HCT116 (cell line): ENCODE measurements at regions not wholly inside any gene's neighbourhood (a gene's known extent, or its start where the extent isn't known, plus 50 kb on each side); places are given as distances from the start of the nearest gene placed in this dataset.

Experiments
- ATAC-seq: fragments of 200-7000 bp; cut with Tn5 transposase; 2 replicates; pipeline ENCODE4 v1.9.1; 2020; ENCODE audit warnings: mild to moderate bottlenecking, moderate library complexity
- BruUV-seq: library from RNA; stranded (reverse); fragments of 400-500 nt; replicated peaks from 2 replicates; lab custom pipeline; 2021; lab: Mats Ljungman, UMichigan
- CTCF ChIA-PET: fragments of 300-600 bp; sonication (Branson Sonifier 250); formaldehyde crosslinking; loops from one replicate; lab custom pipeline; 2021; ENCODE audit warnings: antibody characterized with exemption; lab: Charles Lee
- POLR2A ChIA-PET: fragments of 300-600, 350-600 bp; sonication (Branson Sonifier 250); formaldehyde crosslinking; loops from one replicate; lab custom pipeline; 2021; ENCODE audit warnings: antibody characterized with exemption; lab: Charles Lee
- RAD21 ChIA-PET, 2 experiments: fragments of 300-600 bp; sonication (Branson Sonifier 250); formaldehyde crosslinking; loops; one replicate each; lab custom pipeline; 2023; ENCODE audit warnings: low total read pairs in 2 of 2; ENCODE audit not compliant: uncharacterized antibody in 2 of 2, unreplicated experiment in 2 of 2, low non-redundant PET in 1 of 2; lab: Charles Lee
- DNase-seq: peaks from one replicate; pipeline ENCODE4 v3.0.0-alpha.2; 2010; ENCODE audit warnings: low read depth, low spot score
- H2AFZ ChIP-seq: fragments of 200-600 bp; shearing (Covaris generic), sonication (generic); 2 replicates; pipeline ENCODE4 v1.6.1; 2017; ENCODE audit warnings: low read depth, mixed run types, mixed read lengths, antibody characterized with exemption, low read length; ENCODE audit not compliant: poor library complexity, severe bottlenecking
- H3K27ac ChIP-seq: 2 replicates; pipeline ENCODE4 v1.5.1; 2012; ENCODE audit warnings: low read depth, low read length
- H3K27me3 ChIP-seq: fragments of 200-600 bp; sonication (generic); 2 replicates; pipeline ENCODE4 v1.6.1; 2016; ENCODE audit warnings: mixed run types, low read length, mixed read lengths; ENCODE audit not compliant: insufficient read depth
- H3K36me3 ChIP-seq, 2 experiments: fragments of 200-500 bp in 1 of 2; fragments of 200-600 bp in 1 of 2; sonication (Bioruptor generic) in 1 of 2; sonication (generic) in 1 of 2; 2 replicates each; pipeline versions ENCODE4 v1.5.1 to v1.6.1; 2014 to 2016; ENCODE audit warnings: low read length in 2 of 2, inconsistent platforms in 1 of 2, mixed read lengths in 1 of 2, mixed run types in 1 of 2; ENCODE audit not compliant: insufficient read depth in 2 of 2, control insufficient read depth in 1 of 2
- H3K4me1 ChIP-seq, 2 experiments: fragments of 200-600 bp in 1 of 2; sonication (generic) in 1 of 2; 2 replicates each; pipeline versions ENCODE4 v1.5.1 to v1.6.1; 2012 to 2017; ENCODE audit warnings: low read length in 2 of 2, inconsistent platforms in 1 of 2, mild to moderate bottlenecking in 1 of 2, mixed read lengths in 1 of 2, mixed run types in 1 of 2, moderate library complexity in 1 of 2; ENCODE audit not compliant: insufficient read depth in 2 of 2, control insufficient read depth in 1 of 2
- H3K4me2 ChIP-seq: fragments of 200-600 bp; sonication (generic); 2 replicates; pipeline ENCODE4 v1.6.1; 2017; ENCODE audit warnings: mixed run types, low read length, mixed read lengths
- H3K4me3 ChIP-seq, 2 experiments: fragments of 200-600 bp in 1 of 2; sonication (generic) in 1 of 2; replicated peaks in 1 of 2; 2 replicates each; pipeline ENCODE4 v1.5.1; 2011 to 2016; ENCODE audit warnings: low read length in 2 of 2, control low read depth in 1 of 2, low read depth in 1 of 2, mild to moderate bottlenecking in 1 of 2, mixed read lengths in 1 of 2, mixed run types in 1 of 2
- H3K79me2 ChIP-seq: fragments of 200-600 bp; sonication (generic); 2 replicates; pipeline ENCODE4 v1.6.1; 2017; ENCODE audit warnings: mild to moderate bottlenecking, mixed run types, low read length, moderate library complexity, mixed read lengths; ENCODE audit not compliant: insufficient read depth
- H3K9ac ChIP-seq: fragments of 200-600 bp; sonication (generic); 2 replicates; pipeline ENCODE4 v1.6.1; 2016; ENCODE audit warnings: low read length, mixed read lengths
- H3K9me2 ChIP-seq: fragments of 200-600 bp; sonication (generic), shearing (Covaris generic); 2 replicates; pipeline ENCODE4 v1.6.1; 2017; ENCODE audit warnings: mixed run types, mild to moderate bottlenecking, moderate library complexity; ENCODE audit not compliant: insufficient read depth
- H3K9me3 ChIP-seq, 2 experiments: fragments of 200-500 bp in 1 of 2; fragments of 200-600 bp in 1 of 2; sonication (Bioruptor generic) in 1 of 2; sonication (generic) in 1 of 2; 2 replicates each; pipeline ENCODE4 v1.6.1; 2014 to 2017; ENCODE audit warnings: low read length in 2 of 2, mixed read lengths in 2 of 2, inconsistent platforms in 1 of 2, low read depth in 1 of 2, mild to moderate bottlenecking in 1 of 2, mixed run types in 1 of 2, moderate library complexity in 1 of 2; ENCODE audit not compliant: control insufficient read depth in 1 of 2, insufficient read depth in 1 of 2
- H4K20me1 ChIP-seq: fragments of 200-600 bp; sonication (generic), shearing (Covaris generic); 2 replicates; pipeline ENCODE4 v1.6.1; 2017; ENCODE audit warnings: mixed run types, mild to moderate bottlenecking, moderate library complexity; ENCODE audit not compliant: insufficient read depth
- CBX3 ChIP-seq: IDR thresholded peaks from 2 replicates; pipeline ENCODE4 v1.6.1; 2012; ENCODE audit warnings: low read depth
- CEBPB ChIP-seq: IDR thresholded peaks from 2 replicates; pipeline ENCODE4 v1.6.1; 2012; ENCODE audit warnings: low read depth
- EGR1 ChIP-seq: IDR thresholded peaks from 2 replicates; pipeline ENCODE4 v1.6.1; 2012; ENCODE audit warnings: low read depth
- ELF1 ChIP-seq: IDR thresholded peaks from 2 replicates; pipeline ENCODE4 v1.6.1; 2012; ENCODE audit warnings: low read depth, borderline replicate concordance
- EZH2 ChIP-seq: fragments of 200-600 bp; sonication (generic); IDR thresholded peaks from 2 replicates; pipeline ENCODE4 v1.6.1; 2017; ENCODE audit warnings: antibody characterized with exemption, mixed run types
- EZH2phosphoT487 ChIP-seq: fragments of 200-600 bp; IDR thresholded peaks from 2 replicates; pipeline ENCODE4 v1.6.1; 2018; ENCODE audit warnings: antibody characterized with exemption, borderline replicate concordance
- FOSL1 ChIP-seq: IDR thresholded peaks from 2 replicates; pipeline ENCODE4 v1.6.1; 2012; ENCODE audit warnings: low read depth
- JUND ChIP-seq: IDR thresholded peaks from 2 replicates; pipeline ENCODE4 v1.6.1; 2012
- RAD21 ChIP-seq: IDR thresholded peaks from 2 replicates; pipeline ENCODE4 v1.6.1; 2012; ENCODE audit warnings: low read depth, mild to moderate bottlenecking
- SIN3A ChIP-seq: IDR thresholded peaks from 2 replicates; pipeline ENCODE4 v1.6.1; 2012; ENCODE audit warnings: low read depth
- SP1 ChIP-seq: IDR thresholded peaks from 2 replicates; pipeline ENCODE4 v1.6.1; 2012; ENCODE audit warnings: low read depth
- SRF ChIP-seq: IDR thresholded peaks from 2 replicates; pipeline ENCODE4 v1.6.1; 2012; ENCODE audit warnings: low read depth
- TCF7L2 ChIP-seq: IDR thresholded peaks from 2 replicates; pipeline ENCODE4 v1.7.0; 2011; ENCODE audit warnings: borderline replicate concordance, inconsistent platforms; ENCODE audit not compliant: insufficient read depth, insufficient read length; ENCODE audit errors: extremely low read depth
- ZFX ChIP-seq: fragments of 450-650 bp; IDR thresholded peaks from 2 replicates; pipeline ENCODE4 v1.6.1; 2017
- ZNF274 ChIP-seq: fragments of 200-500 bp; sonication (Bioruptor generic); IDR thresholded peaks from 2 replicates; pipeline ENCODE4 v1.6.1; 2014; ENCODE audit warnings: mild to moderate bottlenecking, low read depth, low read length, inconsistent platforms
- intact Hi-C: fragments of 100-400 bp; cut with micrococcal nuclease; formaldehyde crosslinking; loops from 2 replicates; pipeline ENCODE4 v1.10.0; 2022
- TF ChIP-seq, protein P1 (sequence below): IDR thresholded peaks from 2 replicates; pipeline ENCODE4 v1.6.1; 2012
- TF ChIP-seq, protein P2 (sequence below): IDR thresholded peaks from 2 replicates; pipeline ENCODE4 v1.6.1; 2012; ENCODE audit warnings: low read depth
- TF ChIP-seq, protein P3 (sequence below): IDR thresholded peaks from 2 replicates; pipeline ENCODE4 v1.6.1; 2011; ENCODE audit warnings: mild to moderate bottlenecking, low read length, moderate library complexity; ENCODE audit not compliant: insufficient replicate concordance; ENCODE audit errors: extremely low read depth

DNA sequence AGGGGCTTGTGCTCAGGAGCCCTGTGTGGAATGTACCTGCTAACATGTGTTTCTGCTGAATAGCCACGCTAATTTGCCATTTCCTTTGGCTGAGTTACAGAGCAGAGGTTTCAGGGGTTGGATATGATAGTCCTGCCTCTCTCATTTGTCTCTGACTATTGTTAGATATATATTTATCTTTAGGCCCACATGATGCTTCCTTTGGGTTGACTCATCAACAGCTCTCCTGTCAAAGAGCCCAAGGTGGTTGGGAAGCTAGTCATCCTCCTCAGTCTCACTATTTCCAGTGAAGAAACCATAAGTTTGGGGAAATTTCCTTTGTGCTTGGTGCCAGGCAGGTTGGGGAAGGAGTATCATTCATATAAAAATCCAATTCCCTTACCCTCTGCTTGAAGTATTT, 1194.6 kb downstream of the ZPLD1 start:
- BruUV-seq = no TSS peak
- no peaks in the 10 kb centered on the region for H3K79me2 ChIP-seq
- DNase-seq = no peak
- peaks cover 0 to 3% of the 10 kb centered on the region in 2 experiments; a peak in 1 of 4 replicates for H3K9me3 ChIP-seq
- no peak overlapping the region for H3K4me3 ChIP-seq
- no peak for ATAC-seq
- no peaks in the 10 kb centered on the region for H3K4me1 ChIP-seq
- POLR2A ChIA-PET = no interaction called here
- H3K4me2 ChIP-seq = no peak overlapping the region
- CTCF ChIA-PET = no interaction called here
- RAD21 ChIA-PET = no interaction called here
- H3K9me2 ChIP-seq = no peaks in the 10 kb centered on the region
- H3K9ac ChIP-seq = no peak overlapping the region
- H4K20me1 ChIP-seq = no peaks in the 10 kb centered on the region
- H3K27ac ChIP-seq = no peak overlapping the region
- intact Hi-C loops = no loop called here
- H3K27me3 ChIP-seq = no peaks in the 10 kb centered on the region
- no peak overlapping the region for H2AFZ ChIP-seq
- TF ChIP-seq SRF (no peak), ELF1 (no peak), ZFX (no peak), EGR1 (no peak), SP1 (no peak), FOSL1 (no peak), EZH2 (no peak), TCF7L2 (no peak), CBX3 (no peak), EZH2phosphoT487 (no peak), CEBPB (no peak), JUND (no peak), ZNF274 (no peak), RAD21 (no peak), SIN3A (no peak)
- TF ChIP-seq, protein P1, sequence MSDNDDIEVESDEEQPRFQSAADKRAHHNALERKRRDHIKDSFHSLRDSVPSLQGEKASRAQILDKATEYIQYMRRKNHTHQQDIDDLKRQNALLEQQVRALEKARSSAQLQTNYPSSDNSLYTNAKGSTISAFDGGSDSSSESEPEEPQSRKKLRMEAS = no peak
- TF ChIP-seq, protein P2, sequence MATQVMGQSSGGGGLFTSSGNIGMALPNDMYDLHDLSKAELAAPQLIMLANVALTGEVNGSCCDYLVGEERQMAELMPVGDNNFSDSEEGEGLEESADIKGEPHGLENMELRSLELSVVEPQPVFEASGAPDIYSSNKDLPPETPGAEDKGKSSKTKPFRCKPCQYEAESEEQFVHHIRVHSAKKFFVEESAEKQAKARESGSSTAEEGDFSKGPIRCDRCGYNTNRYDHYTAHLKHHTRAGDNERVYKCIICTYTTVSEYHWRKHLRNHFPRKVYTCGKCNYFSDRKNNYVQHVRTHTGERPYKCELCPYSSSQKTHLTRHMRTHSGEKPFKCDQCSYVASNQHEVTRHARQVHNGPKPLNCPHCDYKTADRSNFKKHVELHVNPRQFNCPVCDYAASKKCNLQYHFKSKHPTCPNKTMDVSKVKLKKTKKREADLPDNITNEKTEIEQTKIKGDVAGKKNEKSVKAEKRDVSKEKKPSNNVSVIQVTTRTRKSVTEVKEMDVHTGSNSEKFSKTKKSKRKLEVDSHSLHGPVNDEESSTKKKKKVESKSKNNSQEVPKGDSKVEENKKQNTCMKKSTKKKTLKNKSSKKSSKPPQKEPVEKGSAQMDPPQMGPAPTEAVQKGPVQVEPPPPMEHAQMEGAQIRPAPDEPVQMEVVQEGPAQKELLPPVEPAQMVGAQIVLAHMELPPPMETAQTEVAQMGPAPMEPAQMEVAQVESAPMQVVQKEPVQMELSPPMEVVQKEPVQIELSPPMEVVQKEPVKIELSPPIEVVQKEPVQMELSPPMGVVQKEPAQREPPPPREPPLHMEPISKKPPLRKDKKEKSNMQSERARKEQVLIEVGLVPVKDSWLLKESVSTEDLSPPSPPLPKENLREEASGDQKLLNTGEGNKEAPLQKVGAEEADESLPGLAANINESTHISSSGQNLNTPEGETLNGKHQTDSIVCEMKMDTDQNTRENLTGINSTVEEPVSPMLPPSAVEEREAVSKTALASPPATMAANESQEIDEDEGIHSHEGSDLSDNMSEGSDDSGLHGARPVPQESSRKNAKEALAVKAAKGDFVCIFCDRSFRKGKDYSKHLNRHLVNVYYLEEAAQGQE = no peak
- TF ChIP-seq, protein P3, sequence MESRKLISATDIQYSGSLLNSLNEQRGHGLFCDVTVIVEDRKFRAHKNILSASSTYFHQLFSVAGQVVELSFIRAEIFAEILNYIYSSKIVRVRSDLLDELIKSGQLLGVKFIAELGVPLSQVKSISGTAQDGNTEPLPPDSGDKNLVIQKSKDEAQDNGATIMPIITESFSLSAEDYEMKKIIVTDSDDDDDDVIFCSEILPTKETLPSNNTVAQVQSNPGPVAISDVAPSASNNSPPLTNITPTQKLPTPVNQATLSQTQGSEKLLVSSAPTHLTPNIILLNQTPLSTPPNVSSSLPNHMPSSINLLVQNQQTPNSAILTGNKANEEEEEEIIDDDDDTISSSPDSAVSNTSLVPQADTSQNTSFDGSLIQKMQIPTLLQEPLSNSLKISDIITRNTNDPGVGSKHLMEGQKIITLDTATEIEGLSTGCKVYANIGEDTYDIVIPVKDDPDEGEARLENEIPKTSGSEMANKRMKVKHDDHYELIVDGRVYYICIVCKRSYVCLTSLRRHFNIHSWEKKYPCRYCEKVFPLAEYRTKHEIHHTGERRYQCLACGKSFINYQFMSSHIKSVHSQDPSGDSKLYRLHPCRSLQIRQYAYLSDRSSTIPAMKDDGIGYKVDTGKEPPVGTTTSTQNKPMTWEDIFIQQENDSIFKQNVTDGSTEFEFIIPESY = no peak
- no peaks in the 10 kb centered on the region for H3K36me3 ChIP-seq
